Stimulated activated CD4-positive, alpha-beta T cell treated with anti-CD3 and anti-CD28 coated beads, Interleukin-12 subunit alpha, Interleukin-12 subunit beta, amount 100 ng/mL, for 24 hours (primary cell): ENCODE measurements at regions not wholly inside any gene's neighbourhood (a gene's known extent, or its start where the extent isn't known, plus 50 kb on each side); places are given as distances from the start of the nearest gene placed in this dataset.
A peak's percentile ranks its signal among the peaks of the same experiment; 100 is the strongest.

ENCODE experiments used
- DNase-seq, 2 experiments: peaks; one replicate each; pipeline ENCODE4 v3.0.0-alpha.2; 2020; ENCODE audit warnings: low read depth in 2 of 2

- no peak for DNase-seq
Observed at GRCh38 chr6:90403489-90404381, 107.1 kb upstream of the BACH2 start.

- no peak for DNase-seq
Observed at GRCh38 chr6:90402831-90403192, 106.2 kb upstream of the BACH2 start.

GRCh38 chr6:90401933-90402830 is 105.5 kb upstream of the BACH2 start:
- DNase-seq, result no peak

GRCh38 chr6:90399970-90400369 is 103.3 kb upstream of the BACH2 start:
- no peak for DNase-seq

GRCh38 chr6:90397929-90398674 is 101.5 kb upstream of the BACH2 start:
- DNase-seq, result peak; percentile 74 to 82

- DNase-seq, result no peak
Observed at GRCh38 chr6:90397047-90397446, 100.4 kb upstream of the BACH2 start.

GRCh38 chr6:90393232-90393884 is 96.7 kb upstream of the BACH2 start:
- DNase-seq, result peak; percentile 53 to 70

GRCh38 chr6:90390379-90390778 is 93.7 kb upstream of the BACH2 start:
- DNase-seq, result no peak

- DNase-seq, result no peak
Observed at GRCh38 chr6:90388395-90388794, 91.8 kb upstream of the BACH2 start.

GRCh38 chr6:90387826-90388225 is 91.2 kb upstream of the BACH2 start:
- no peak for DNase-seq

- DNase-seq, result no peak
Observed at GRCh38 chr6:90387383-90387775, 90.7 kb upstream of the BACH2 start.

- no peak for DNase-seq
Observed at GRCh38 chr6:90386399-90387382, 90.0 kb upstream of the BACH2 start.

GRCh38 chr6:90385759-90386313 is 89.2 kb upstream of the BACH2 start:
- no peak for DNase-seq

GRCh38 chr6:90384720-90385119 is 88.1 kb upstream of the BACH2 start:
- no peak for DNase-seq

GRCh38 chr6:90383196-90383822 is 86.7 kb upstream of the BACH2 start:
- no peak for DNase-seq

- DNase-seq, result no peak
Observed at GRCh38 chr6:90382760-90383159, 86.1 kb upstream of the BACH2 start.

GRCh38 chr6:90375681-90376439 is 79.2 kb upstream of the BACH2 start:
- no peak for DNase-seq

GRCh38 chr6:90374201-90374600 is 77.6 kb upstream of the BACH2 start:
- DNase-seq, result no peak

GRCh38 chr6:90372885-90373284 is 76.2 kb upstream of the BACH2 start:
- DNase-seq, result no peak
